PC-9 (cell line): ENCODE measurements at regions not wholly inside any gene's neighbourhood (a gene's known extent, or its start where the extent isn't known, plus 50 kb on each side); places are given as distances from the start of the nearest gene placed in this dataset.

Experiments
- CTCF ChIP-seq: fragments of 200-600 bp; sonication (generic); conservative IDR thresholded peaks from 2 replicates; pipeline ENCODE4 v1.6.1; 2017; ENCODE audit warnings: mixed run types, antibody characterized with exemption, mild to moderate bottlenecking, moderate library complexity
- EZH2 ChIP-seq: fragments of 200-600 bp; sonication (generic); IDR thresholded peaks from 2 replicates; pipeline ENCODE4 v1.8.0; 2017; ENCODE audit warnings: antibody characterized with exemption, low read depth

DNA sequence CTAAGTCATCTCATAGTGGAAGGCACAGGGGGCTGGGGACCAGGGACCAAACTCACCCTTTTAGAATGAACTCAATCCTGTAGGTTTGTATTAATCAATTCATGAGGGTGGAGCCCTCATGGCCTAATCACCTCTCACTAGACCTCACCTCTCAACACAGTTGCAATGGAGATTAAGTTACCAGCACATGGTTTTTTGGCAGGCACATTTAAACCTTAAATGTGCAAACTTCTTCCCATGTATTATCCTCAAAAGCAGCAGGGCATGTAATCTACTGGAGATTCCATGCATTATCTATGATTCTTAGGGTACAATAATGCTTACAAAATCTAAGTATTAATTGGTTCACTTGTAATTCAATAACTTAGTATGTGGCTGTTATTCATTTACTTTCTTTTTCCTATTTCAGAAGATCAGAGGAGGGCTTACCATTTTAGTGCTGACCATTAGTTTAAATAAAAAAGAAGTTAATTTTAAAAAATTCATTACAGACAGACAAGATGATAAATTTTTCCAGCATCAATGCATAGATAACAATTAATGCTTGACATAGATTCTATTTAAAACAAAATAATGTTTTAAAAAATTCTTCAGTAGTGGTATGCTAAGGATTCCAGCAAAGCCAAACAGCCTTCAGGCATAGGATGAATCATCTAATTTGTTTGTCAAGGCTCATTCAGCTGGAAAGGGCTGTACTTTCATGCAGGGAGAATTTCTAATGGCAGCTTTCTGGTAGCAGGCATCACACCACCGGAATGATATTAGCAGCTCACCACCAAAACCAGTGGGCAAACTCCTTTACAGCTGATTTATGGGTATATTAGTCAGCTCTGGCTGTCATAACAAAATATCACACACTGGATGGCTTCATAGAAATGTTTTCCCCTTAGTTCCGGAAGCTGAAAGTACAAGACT is 124.6 kb upstream of the ZNF648 start:
- no peak for TF ChIP-seq CTCF
- TF ChIP-seq EZH2: no peak
